Esophagus (tissue), 2 donors: ENCODE measurements at regions not wholly inside any gene's neighbourhood (a gene's known extent, or its start where the extent isn't known, plus 50 kb on each side); places are given as distances from the start of the nearest gene placed in this dataset.
"Not testable (repeated sequence)": the region's sequence is repeated elsewhere in the genome, so short reads cannot be mapped to it uniquely, and the experiment has no call there.

Experiments
- H3K27ac ChIP-seq, 2 donors: one replicate each; pipeline ENCODE4 v1.5.1; 2013; ENCODE audit warnings: low read depth in 2 of 2, mild to moderate bottlenecking in 2 of 2, inconsistent platforms in 1 of 2, low read length in 1 of 2, moderate library complexity in 1 of 2
- H3K27me3 ChIP-seq, 2 donors: one replicate each; pipeline ENCODE4 v1.6.1; 2013; ENCODE audit warnings: low read length in 2 of 2, control low read depth in 1 of 2, mild to moderate bottlenecking in 1 of 2; ENCODE audit not compliant: insufficient read depth in 2 of 2, control insufficient read depth in 1 of 2
- H3K36me3 ChIP-seq, 2 donors: one replicate each; pipeline ENCODE4 v1.6.1; 2013; ENCODE audit warnings: low read length in 1 of 2; ENCODE audit not compliant: control insufficient read depth in 2 of 2, insufficient read depth in 2 of 2
- H3K4me1 ChIP-seq, 2 donors: one replicate each; pipeline ENCODE4 v1.6.1; 2013; ENCODE audit warnings: low read length in 1 of 2; ENCODE audit not compliant: control insufficient read depth in 2 of 2, insufficient read depth in 2 of 2
- H3K4me3 ChIP-seq, 2 donors: one replicate each; pipeline ENCODE4 v1.5.1; 2013; ENCODE audit warnings: low read length in 2 of 2, mild to moderate bottlenecking in 2 of 2, low read depth in 1 of 2, moderate library complexity in 1 of 2
- H3K9me3 ChIP-seq, 2 donors: one replicate each; pipeline ENCODE4 v1.6.1; 2013; ENCODE audit warnings: mild to moderate bottlenecking in 2 of 2, low read depth in 1 of 2, low read length in 1 of 2, moderate library complexity in 1 of 2; ENCODE audit not compliant: control insufficient read depth in 2 of 2, insufficient read depth in 1 of 2
- WGBS, 2 donors: extraction: QIAGEN DNeasy Blood & Tissue Kit; methylation state at CpG; one replicate each; pipeline ENCODE4 v1.1.7; 2013; 5-methylcytosine and 5-hydroxymethylcytosine counted together
- donor health status: healthy with polysubstance abuse.
- donor health status: Bipolar disorder and iron deficiency.

DNA sequence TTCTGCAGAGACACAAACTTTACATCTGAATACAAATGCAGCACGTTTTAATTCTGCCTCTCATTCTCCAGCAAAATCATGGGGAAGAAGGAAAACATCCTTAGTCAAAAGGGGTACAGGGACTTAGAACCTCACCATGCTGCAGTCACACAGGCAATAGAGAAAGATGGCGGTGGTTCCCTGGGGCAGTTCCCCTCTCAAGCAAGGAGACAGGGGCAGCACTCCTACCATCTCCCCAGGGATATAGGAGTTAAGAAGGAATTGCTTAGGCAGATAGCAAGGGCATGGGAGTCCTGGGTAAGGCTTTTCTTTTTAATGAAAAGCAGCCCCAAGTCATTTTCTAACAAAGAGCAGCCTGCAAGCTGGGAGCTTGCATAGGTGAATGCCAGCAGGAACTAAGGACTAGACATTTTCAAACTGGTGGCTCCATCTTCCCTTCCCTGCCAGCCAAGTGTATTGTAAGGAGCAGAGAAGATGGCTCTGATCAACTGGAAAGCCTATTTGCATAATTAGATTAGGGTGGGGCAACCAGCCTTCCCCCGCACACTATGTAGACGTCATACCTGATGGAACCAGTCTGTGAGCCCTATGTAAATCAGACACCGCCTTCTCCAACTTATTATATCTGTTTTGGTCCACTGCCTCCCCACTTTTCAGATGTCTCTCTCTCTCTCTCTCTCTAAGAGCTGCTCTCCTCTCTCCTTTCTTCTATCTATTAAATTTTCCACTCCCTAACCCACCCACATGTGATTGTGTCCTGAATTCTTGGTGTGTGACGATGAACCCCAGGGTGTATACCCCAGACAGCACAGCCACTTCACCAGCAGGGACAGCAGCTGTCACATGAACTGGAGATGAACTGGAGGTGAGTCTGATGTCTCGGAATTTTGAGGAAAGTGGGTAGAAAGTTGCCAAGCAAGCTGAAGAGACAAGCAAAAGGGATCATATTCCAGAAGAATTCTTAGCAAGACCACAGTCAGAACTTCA is 514.5 kb downstream of the IRS2 start:
- 70 to 77% methylated on average over 7 of the region's 7 CpGs for WGBS, 2 donors
- Histone ChIP-seq H3K4me3 (no peak overlapping the region), H3K27me3 (no peaks in the 10 kb centered on the region), H3K27ac (peak overlapping the region; percentile 30 to 80), H3K36me3 (no peaks in the 10 kb centered on the region), H3K9me3 (no peaks in the 10 kb centered on the region), H3K4me1 (no peaks in the 10 kb centered on the region)

DNA sequence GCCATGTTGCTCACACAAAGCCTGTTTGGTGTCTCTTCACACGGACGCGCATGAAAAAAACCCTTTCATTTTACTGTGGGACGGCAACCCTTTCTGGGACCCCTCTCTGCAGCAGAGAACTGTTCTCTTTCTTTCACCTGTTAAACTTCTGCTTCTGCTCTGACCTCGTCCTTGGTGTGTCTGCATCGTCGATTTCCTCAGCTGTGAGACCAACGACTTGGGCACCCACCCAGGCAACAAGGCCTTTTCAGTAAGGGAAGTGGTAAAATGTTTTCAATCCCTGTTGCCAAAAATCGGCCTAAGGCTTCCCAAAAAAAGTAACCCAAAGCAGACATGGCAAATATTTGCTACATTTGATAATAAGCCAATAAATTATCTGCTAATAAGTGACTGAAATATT is 515.3 kb downstream of the IRS2 start:
- WGBS, 2 donors = 63 to 72% methylated on average over 9 of the region's 9 CpGs
- no peak overlapping the region for H3K4me3 ChIP-seq
- no peaks in the 10 kb centered on the region for H3K27me3 ChIP-seq
- peak overlapping the region; percentile 28 to 87 for H3K27ac ChIP-seq
- no peaks in the 10 kb centered on the region for H3K9me3 ChIP-seq
- no peaks in the 10 kb centered on the region for H3K4me1 ChIP-seq
- H3K36me3 ChIP-seq = no peaks in the 10 kb centered on the region

DNA sequence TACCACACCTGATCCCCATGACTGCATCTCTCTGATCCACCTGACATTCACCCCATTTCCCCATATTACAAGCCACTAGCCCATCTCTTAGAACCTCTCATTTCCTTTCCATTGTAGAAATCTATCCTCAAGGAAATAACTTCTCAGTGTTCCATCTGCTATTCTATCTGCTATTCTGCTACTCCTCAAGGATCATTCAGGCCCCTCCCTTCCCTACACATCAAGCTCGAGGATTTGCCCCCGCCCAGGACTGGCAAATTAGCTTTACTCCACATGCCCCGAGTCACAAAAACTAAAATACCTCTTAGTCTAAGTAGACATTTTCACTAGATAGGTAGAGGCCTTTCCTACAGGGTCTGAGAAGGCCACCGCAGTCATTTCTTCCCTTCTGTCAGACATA is 517.0 kb downstream of the IRS2 start:
- H3K4me1 ChIP-seq, H3K9me3 ChIP-seq, H3K36me3 ChIP-seq, H3K4me3 ChIP-seq, H3K27me3 ChIP-seq: not testable (repeated sequence)
- peak overlapping the region; percentile 8 to 13 for H3K27ac ChIP-seq
- 73% methylated on average over 3 to 4 of the region's 4 CpGs for WGBS, 2 donors

DNA sequence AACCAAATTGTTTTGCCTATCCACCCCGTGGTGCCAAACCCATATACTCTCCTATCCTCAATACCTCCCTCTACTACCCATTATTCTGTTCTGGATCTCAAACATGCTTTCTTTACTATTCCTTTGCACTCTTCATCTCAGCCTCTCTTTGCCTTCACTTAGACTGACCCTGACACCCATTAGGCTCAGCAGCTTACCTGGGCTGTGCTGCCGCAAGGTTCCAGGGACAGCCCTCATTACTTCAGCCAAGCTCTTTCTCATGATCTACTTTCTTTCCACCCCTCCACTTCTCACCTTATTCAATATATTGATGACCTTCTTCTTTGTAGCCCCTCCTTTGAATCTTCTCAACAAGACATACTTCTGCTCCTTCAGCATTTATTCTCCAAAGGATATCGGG is 517.9 kb downstream of the IRS2 start:
- Histone ChIP-seq H3K4me3 (peak overlapping the region in 1 of 2 donors; percentile 31), H3K27ac (peak overlapping the region in 1 of 2 donors; percentile 42)
- not testable (repeated sequence) for H3K9me3 ChIP-seq, H3K36me3 ChIP-seq, H3K4me1 ChIP-seq, H3K27me3 ChIP-seq
- 76 to 87% methylated on average over 3 of the region's 3 CpGs for WGBS, 2 donors

DNA sequence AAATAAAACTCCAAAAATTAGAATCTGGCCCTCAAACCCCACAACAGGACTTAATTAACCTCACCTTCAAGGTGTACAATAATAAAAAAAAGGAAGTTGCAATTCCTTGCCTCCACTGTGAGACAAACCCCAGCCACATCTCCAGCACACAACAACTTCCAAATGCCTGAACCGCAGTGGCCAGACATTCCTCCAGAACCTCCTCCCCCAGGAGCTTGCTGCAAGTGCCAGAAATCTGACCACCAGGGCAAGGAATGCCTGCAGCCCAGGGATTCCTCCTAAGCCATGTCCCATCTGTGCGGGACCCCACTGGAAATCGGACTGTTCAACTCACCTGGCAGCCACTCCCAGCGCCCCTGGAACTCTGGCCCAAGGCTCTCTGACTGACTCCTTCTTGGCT is 519.0 kb downstream of the IRS2 start:
- H3K4me3 ChIP-seq, H3K9me3 ChIP-seq: not testable (repeated sequence)
- 84 to 85% methylated on average over 4 of the region's 4 CpGs for WGBS, 2 donors

GRCh38 chr13:109265438-109265742 is 521.0 kb downstream of the IRS2 start:
- not testable (repeated sequence) for H3K4me1 ChIP-seq, H3K9me3 ChIP-seq, H3K36me3 ChIP-seq, H3K27me3 ChIP-seq
- Histone ChIP-seq H3K4me3 (peak overlapping the region in 1 of 2 donors; percentile 11), H3K27ac (peak overlapping the region in 1 of 2 donors; percentile 49)
- WGBS, 2 donors = 63 to 68% methylated on average over 8 of the region's 8 CpGs

More for the DNA sequence above, 519.0 kb downstream of the IRS2 start:
- not testable (repeated sequence) for H3K27me3 ChIP-seq, H3K27ac ChIP-seq, H3K36me3 ChIP-seq, H3K4me1 ChIP-seq

DNA sequence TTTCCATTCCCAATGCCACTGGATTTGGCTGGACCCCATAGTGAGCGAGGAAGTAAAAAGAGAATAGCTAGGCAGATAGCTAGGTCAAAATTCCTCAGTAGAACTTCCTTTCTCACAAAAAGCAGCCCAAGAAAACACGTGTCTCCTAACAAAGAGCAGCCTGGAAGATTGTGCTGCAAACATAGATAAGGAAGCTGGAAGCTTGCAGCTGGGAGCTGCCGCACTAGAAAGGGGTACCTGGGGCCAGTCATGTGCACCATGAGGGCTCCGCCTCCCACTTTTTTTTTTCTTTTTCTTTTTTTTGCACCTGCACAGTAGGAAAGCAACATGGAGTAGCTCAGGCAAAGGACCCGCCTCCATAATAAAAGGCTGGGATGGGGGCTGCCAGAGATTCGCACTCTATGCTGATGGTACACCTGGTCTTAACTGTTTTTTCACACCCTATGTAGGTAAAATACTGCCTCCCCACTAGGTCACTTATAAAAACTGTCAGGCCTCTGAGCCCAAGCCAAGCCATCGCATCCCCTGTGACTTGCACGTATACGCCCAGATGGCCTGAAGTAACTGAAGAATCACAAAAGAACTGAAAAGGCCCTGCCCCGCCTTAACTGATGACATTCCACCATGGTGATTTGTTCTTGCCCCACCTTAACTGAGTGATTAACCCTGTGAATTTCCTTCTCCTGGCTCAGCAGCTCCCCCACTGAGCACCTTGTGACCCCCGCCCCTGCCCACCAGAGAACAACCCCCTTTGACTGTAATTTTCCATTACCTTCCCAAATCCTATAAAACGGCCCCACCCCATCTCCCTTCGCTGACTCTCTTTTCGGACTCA is 521.6 kb downstream of the IRS2 start:
- WGBS, 2 donors = 52 to 57% methylated on average over 12 to 13 of the region's 14 CpGs
- H3K4me3 ChIP-seq, H3K4me1 ChIP-seq, H3K27me3 ChIP-seq, H3K9me3 ChIP-seq, H3K36me3 ChIP-seq: not testable (repeated sequence)
- peak overlapping the region; percentile 75 to 89 for H3K27ac ChIP-seq

DNA sequence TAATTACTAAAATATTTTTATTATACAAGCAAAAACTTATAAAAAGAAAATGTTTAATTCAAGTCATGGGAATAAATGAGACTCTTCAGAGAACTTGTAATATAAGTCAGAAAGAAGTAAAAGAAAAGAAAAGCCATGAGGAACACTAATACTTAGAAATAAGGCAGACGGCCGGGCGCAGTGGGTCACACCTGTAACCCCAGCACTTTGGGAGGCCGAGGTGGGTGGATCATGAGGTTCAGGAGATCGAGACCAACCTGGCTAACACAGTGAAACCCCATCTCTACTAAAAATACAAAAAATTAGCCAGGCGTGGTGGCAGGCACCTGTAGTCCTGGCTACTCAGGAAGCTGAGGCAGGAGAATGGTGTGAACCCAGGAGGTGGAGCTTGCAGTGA is 528.6 kb downstream of the IRS2 start:
- 86 to 90% methylated on average over 6 of the region's 6 CpGs for WGBS, 2 donors
- peak overlapping the region; percentile 6 to 47 for H3K27ac ChIP-seq
- not testable (repeated sequence) for H3K36me3 ChIP-seq, H3K4me1 ChIP-seq, H3K4me3 ChIP-seq, H3K27me3 ChIP-seq, H3K9me3 ChIP-seq
